ENCODE measurements at regions not wholly inside any gene's neighbourhood (a gene's known extent, or its start where the extent isn't known, plus 50 kb on each side); places are given as distances from the start of the nearest gene placed in this dataset.
A peak's percentile ranks its signal among the peaks of the same experiment; 100 is the strongest.
"Not testable (repeated sequence)": the region's sequence is repeated elsewhere in the genome, so short reads cannot be mapped to it uniquely, and the experiment has no call there.

- no peak for DNase-seq (ENCODE audit: low read depth in 2 of 2, low spot score in 1 of 2)
Measured at GRCh38 chr17:36695082-36695481, 93.7 kb downstream of the MRM1 start.

GRCh38 chr17:36695710-36696109 is 94.3 kb downstream of the MRM1 start:
- not testable (repeated sequence) for DNase-seq (ENCODE audit: low read depth in 2 of 2, low spot score in 1 of 2)

GRCh38 chr17:36696805-36697204 is 95.4 kb downstream of the MRM1 start:
- no peak for DNase-seq (ENCODE audit: low read depth in 2 of 2, low spot score in 1 of 2)

DNA sequence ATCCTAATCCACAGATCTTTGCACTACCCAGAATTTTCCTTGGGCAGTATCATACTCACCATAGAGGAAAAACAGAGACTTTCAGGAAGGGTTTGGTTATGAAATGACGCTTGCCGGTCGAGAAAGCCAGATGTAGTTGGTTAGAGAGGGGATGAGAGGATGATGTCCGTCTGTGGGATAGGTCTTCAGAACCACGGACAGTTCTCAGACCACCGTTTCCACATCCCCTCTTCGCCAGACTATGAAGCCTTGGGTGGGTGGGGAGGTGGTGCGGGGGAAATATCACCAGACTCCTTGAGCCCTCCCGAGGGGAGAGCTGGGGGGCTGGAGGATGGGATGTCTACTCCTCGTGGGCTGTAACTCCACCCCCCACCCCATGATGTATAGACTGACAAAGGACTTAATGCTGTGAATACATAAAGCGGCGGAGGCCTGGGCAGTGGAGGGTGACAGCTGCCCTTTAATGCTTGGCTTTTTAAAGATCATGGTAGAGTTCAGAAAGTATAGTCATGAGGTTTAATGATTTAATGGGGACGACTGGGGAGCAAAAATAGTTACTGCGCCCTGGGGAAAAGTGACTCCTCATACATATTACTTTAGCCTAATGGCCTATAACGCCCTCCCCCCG is 96.6 kb downstream of the MRM1 start:
- no peak for DNase-seq (ENCODE audit: low read depth in 2 of 2, low spot score in 1 of 2)

GRCh38 chr17:36701429-36702099 is 100.2 kb downstream of the MRM1 start:
- no peak for DNase-seq (ENCODE audit: low read depth in 2 of 2, low spot score in 1 of 2)

DNA sequence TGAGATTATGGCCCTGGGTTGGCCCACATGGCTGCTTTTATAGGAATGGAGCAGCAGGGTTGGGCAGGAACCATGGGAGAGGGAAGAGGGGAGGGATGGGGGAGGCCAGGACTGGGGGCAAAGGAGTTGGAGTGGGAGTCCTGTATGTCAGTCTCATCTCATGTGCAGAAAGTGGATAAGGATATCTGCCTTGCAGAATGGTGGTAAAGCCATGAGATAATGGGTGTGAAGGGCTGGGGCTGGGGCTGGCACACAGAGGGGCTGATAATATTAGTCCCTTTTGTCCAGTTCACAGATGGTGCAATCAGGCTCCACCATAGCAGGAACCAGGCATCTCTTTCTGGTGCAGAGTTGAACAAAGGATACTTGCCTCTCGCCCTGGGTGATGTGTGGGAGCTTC is 101.3 kb downstream of the MRM1 start:
- no peak for DNase-seq (ENCODE audit: low read depth in 2 of 2, low spot score in 1 of 2)

- DNase-seq (ENCODE audit: low read depth in 2 of 2, low spot score in 1 of 2): no peak
Measured at GRCh38 chr17:36703860-36704266, 102.5 kb downstream of the MRM1 start.

- no peak for DNase-seq (ENCODE audit: low read depth in 2 of 2, low spot score in 1 of 2)
Measured at GRCh38 chr17:36705283-36705795, 104.0 kb downstream of the MRM1 start.

GRCh38 chr17:36705874-36706731 is 104.7 kb downstream of the MRM1 start:
- no peak for DNase-seq (ENCODE audit: low read depth in 2 of 2, low spot score in 1 of 2)

DNA sequence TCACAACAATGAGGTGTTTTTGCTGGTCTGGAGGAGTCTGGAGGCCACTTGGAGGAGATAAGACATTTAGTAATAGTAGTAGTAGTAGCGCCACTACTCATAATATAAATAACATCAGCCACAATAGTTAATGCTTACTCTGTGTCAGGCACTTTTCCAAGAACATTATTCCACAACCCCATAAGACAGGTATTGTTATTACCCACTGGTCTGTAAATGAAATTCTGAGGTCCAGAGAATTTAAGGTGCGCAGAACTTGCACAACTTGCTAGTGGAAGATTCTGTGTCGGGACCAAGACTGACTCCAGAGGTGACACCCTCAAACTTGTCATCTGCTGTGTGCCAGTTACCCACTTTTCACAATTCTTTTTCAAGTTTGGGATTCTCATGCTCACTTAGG is 106.5 kb downstream of the MRM1 start:
- DNase-seq (ENCODE audit: low read depth in 2 of 2, low spot score in 1 of 2): no peak

DNA sequence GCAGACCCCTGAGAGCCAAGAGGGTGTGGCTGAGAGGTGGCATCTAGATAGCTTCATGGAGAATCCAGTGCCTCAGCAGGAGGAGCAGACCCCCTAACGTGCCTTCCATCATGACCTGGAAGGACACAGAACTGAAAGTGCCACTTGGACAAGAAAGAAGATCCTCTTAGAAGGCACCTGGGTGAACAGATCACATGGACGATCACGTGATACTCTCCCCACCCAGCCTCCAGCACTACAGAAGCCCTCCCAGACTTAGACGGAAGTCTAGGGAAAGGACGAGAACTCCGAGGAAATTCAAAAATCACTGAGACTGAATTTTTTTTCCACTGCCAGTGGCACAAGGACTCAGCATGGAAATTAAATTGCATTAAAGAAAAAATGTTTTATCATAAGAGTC is 113.4 kb downstream of the MRM1 start:
- no peak for DNase-seq (ENCODE audit: low read depth in 2 of 2, low spot score in 1 of 2)

- no peak for DNase-seq (ENCODE audit: low read depth in 2 of 2, low spot score in 1 of 2)
Measured at GRCh38 chr17:36715951-36716350, 114.6 kb downstream of the MRM1 start.

- no peak for DNase-seq (ENCODE audit: low read depth in 2 of 2, low spot score in 1 of 2)
Measured at GRCh38 chr17:36717088-36717487, 115.7 kb downstream of the MRM1 start.

DNA sequence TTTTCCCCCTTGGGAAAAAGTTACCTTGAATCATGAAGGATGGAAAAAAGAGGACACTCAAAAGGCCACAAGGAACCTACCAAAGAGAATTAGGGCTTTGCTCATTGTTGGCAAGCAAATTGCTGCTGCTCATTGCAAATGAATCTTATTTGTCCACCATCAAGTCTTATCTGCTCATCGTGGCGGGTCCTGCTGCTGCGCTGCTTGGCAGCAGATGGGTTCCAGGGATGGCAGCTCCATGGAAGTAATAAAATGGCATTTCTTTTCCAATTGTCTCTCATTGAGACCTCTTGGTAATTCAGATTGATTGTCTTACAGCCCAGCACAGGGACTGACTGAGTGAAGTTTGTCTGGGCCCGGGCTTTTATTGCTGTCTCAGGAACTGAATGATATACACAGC is 118.7 kb downstream of the MRM1 start:
- no peak for DNase-seq (ENCODE audit: low read depth in 2 of 2, low spot score in 1 of 2)

DNA sequence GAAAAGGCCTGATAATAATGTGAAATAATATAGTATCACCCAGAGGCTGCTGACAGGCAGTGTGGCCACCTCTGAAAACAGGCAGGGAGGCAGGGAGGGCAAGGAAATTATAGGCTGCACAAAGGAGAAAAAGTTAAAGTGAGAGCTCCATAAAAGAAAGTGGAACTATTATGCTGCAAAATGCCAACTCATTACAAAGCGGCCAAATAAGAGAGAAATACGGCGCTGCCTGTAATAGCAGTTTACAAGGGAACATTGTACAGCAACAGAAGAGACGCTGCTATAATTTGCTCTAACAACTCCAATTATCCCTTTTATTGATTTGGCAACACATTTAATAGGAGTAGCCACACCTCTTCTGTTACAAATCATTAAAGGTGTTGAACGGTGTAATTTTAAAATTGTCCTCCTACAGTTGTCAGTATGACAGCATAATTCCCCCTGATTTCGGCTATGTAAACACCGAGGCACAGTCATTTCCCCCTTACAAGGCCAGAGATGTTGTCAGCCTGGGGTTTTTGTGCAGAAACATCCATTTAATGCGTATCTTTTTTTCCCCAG is 120.3 kb downstream of the MRM1 start:
- DNase-seq (ENCODE audit: low read depth in 2 of 2, low spot score in 1 of 2): no peak

DNA sequence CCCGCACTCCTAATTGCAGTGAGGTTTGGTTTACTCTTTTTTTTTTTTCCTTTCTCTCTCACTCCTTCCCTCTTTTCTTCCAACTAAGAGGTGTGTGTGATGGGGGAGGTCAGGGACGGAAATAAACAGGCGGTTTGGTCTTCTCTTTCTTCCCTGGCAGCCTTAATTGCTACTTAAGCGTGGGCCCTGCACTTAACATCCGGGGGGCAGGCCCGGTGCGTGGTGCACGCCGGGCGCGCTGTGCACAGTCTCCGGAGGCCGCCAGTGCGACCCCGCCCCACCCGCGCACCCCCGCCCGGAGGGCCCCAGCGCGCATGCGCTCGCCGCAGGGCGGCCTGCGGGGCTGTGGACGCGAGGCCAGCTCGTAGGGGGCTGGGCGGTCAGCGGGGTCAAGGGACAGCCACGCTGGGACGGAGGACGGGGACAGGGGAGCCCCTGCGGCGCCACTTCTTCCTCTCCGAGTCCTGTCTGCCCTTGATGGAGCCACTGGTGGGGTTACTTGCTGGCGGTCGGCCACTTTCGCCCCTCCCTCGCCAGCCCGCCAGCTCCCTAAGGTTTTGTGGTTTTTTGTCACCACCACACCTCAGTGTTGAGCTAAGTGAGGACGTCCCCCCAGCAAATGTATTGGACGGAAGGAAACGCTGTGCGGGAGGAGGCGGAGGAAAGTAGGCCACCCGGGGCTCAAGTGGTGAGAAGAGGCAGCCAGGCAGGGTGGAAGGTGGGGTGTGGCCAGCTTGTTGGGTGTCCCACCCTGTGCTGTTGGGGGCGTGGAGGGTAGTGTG is 120.9 kb downstream of the MRM1 start:
- DNase-seq (ENCODE audit: low read depth in 2 of 2, low spot score in 1 of 2): peak; percentile 38 to 55

- DNase-seq (ENCODE audit: low read depth in 2 of 2, low spot score in 1 of 2): no peak
Measured at GRCh38 chr17:36722903-36723263, 121.5 kb downstream of the MRM1 start.

DNA sequence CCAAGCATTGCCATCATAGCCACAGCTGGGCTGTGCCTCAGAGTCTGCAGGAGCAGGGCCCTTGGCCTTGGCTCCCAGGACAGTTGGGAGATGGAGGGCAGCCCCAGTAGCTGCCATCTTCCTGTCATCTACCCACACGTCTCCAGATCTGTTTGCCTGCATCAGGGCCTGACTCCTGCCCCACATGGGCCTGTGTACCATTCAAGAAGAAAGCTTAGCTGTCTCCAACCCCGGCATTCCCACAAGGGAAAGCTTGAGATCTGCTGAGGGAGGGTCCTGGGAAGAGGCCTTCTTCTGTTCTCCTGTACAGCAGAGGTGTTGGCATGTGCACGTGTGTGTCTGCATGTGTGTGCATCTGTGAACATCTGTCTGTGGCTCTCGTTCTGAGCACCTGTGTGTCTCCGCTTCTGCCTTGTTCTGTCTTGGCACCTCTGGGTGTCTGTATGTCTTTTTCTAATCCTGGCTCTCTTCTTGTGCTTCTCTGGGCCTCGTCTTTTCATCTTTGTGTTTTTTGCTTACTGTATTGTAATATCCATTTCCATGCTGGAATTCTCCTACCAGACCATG is 122.2 kb downstream of the MRM1 start:
- DNase-seq (ENCODE audit: low read depth in 2 of 2, low spot score in 1 of 2): no peak

DNA sequence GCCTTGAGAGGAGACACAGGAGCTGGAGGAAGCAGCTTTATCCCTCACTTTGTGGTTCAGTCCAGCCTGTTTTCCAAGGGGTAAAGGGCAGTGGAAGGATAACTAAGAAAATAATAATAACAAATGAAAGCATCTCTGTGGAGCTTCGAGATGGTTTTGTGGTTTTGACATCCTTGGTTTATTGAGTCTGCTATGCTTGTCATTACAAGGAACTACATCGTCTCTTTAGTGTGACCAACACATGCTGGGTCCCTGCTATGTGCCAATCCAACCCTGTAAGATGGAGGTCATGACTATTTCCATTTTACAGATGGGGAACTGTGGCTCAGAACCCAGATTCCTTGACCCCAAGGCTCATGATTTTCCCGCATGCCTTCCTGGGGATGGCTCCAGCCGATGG is 124.8 kb downstream of the MRM1 start:
- DNase-seq (ENCODE audit: low read depth in 2 of 2, low spot score in 1 of 2): no peak

DNA sequence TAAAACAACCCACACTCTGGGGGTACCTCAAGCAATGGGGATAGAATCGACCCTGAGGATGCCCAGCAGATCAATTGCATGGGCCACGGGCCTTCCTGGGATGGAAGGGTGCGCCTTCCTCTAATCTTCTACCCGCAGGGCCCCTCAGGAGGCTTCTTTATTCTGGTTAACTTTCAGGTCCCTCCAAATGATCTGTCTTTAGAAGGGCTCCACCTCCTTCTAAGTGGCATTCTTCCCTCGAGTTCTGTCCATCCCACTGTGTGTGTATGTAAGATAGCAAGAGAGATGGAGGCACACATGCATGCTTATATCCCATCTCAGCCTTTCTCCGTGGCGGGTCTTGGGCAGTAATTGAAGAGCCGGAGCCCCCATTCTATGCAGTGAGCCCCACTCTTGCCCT is 125.7 kb downstream of the MRM1 start:
- no peak for DNase-seq (ENCODE audit: low read depth in 2 of 2, low spot score in 1 of 2)

GRCh38 chr17:36727577-36727976 is 126.2 kb downstream of the MRM1 start:
- no peak for DNase-seq (ENCODE audit: low read depth in 2 of 2, low spot score in 1 of 2)

Data from stimulated activated CD8-positive, alpha-beta memory T cell treated with anti-CD3 and anti-CD28 coated beads, Interleukin-4, amount 100 ng/mL, for 4 hours (primary cell).